Nucleus accumbens (tissue), 56 donors: ENCODE measurements at regions not wholly inside any gene's neighbourhood (a gene's known extent, or its start where the extent isn't known, plus 50 kb on each side); places are given as distances from the start of the nearest gene placed in this dataset.
A peak's percentile ranks its signal among the peaks of the same experiment; 100 is the strongest.

Experiments
- DNase-seq, 56 donors: peaks; one replicate each; lab custom pipeline; 2025; lab: John Stamatoyannopoulos, UW

- no peak for DNase-seq
Measured at GRCh38 chr1:209491496-209491895, 92.0 kb upstream of the CAMK1G start.

DNA sequence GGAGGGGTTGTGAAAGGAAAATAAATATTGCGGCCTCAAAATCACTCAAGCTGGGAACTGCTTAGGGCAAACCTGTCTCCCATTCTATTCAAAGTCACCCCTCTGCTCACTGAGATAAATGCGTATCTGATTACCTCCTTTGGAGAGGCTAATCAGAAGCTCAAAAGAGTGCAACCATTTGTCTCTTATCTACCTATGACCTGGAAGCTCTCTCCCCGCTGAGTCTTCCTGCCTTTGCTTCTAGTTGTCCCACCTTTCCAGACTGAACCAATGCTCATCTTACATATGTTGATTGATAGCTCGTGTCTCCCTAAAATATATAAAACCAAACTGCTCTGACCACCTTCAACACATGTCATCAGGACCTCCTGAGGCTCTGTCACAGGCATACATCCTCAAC lies 91.6 kb upstream of the CAMK1G start:
- no peak for DNase-seq

DNA sequence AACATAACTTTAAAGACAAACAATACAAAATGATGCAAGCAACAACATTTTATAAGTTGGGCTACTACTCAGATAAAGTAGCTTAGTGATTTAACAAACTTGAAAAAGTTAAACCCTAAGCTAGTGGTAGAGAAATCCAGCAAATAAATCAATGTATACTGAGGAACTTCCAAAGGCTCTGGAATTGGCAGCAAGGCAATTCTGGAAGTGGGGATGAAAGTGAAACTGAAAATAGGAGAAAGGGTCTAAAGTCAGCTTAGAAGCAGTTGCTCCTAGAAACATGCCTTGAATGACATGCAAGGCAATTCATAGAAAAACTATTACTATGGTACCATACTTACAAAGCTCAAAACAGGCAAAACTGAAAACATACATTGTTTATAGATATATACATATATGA lies 90.0 kb upstream of the CAMK1G start:
- DNase-seq, result no peak

- DNase-seq, result no peak
Measured at GRCh38 chr1:209497729-209498128, 85.8 kb upstream of the CAMK1G start.

- DNase-seq, result no peak
Measured at GRCh38 chr1:209500993-209501392, 82.5 kb upstream of the CAMK1G start.

- DNase-seq, result no peak
Measured at GRCh38 chr1:209503196-209503595, 80.3 kb upstream of the CAMK1G start.

GRCh38 chr1:209504571-209504970 lies 78.9 kb upstream of the CAMK1G start:
- DNase-seq, result no peak

DNA sequence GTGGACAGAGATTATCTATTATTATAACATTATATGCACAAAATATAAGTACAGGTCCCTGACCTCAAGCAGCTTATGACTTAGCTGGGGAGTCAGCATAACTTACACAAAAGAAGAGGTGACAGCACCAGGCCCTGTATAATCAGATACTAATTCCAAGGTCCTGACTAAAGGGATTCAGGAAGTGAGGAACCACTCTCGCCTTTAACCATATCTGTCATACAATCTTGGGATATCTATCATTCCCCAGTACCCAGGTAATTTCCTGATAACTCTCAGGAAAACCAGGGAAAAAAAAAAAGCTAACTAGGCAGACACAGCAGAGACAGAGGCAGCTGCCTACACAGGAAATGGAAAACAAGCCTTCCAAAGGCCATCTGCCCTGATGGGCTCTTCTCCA lies 78.5 kb upstream of the CAMK1G start:
- DNase-seq, result no peak

DNA sequence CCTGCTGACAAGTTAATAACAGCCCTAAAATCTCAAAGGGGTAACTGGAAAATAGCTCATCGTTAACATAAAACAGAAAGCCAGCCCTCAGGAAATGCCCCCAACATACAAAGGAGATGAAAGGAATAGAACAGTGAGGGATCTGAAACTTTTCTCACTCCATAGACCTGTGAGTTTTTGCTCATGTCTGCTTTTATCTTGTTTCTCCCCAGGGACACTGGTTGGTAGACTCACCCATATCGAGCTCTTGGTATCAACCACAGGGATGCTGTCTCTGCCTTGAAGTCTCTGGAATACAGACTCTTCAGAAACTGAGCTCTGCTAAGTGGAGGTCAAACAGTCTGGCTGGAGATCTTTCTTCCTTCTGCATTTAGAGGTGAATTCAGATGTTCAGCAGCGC lies 77.4 kb upstream of the CAMK1G start:
- no peak for DNase-seq

DNA sequence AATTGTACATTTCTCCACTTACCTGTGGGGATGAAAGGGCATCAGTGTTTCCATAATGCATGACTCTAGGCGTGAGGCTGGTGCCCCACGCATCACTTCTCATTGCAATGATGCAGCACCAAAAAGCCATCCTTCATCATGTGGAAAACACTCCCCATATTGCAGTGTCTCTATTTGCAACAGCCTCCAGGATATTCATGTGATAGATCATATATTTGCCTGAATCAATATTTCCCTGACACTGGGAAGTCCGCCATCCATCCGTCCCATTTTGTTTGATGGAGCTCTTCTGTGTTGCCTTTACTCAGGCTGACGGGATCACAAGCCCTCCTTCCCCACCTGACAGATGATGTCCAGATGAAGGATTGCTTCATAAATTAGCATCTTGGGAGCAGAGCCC lies 74.5 kb upstream of the CAMK1G start:
- DNase-seq, result no peak

GRCh38 chr1:209510063-209510462 lies 73.5 kb upstream of the CAMK1G start:
- DNase-seq, result no peak

- no peak for DNase-seq
Measured at GRCh38 chr1:209511169-209511568, 72.3 kb upstream of the CAMK1G start.

- DNase-seq, result no peak
Measured at GRCh38 chr1:209512821-209513220, 70.7 kb upstream of the CAMK1G start.

DNA sequence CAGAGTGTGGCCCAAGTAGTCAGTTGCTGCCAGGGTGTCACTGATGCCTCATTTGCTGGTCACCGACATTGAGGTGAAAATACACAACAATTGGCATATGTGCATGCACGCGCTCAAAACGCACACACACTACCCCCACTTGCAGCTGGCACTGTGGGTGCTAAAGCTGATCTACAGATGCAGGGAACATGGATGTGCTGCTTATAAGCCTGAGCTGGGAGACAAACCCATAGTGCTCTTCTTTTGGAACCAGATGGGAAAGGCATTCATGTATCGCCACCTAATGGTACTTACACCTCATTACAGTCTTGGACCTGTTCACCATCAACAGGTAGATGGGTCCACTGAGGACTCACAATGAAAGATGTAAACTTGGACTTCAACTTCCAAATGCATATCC lies 70.3 kb upstream of the CAMK1G start:
- DNase-seq, result peak in 1 of 56 donors; percentile 4

GRCh38 chr1:209516771-209517680 lies 66.5 kb upstream of the CAMK1G start:
- no peak for DNase-seq

- no peak for DNase-seq
Measured at GRCh38 chr1:209517681-209518050, 65.8 kb upstream of the CAMK1G start.

- no peak for DNase-seq
Measured at GRCh38 chr1:209519786-209520185, 63.7 kb upstream of the CAMK1G start.

DNA sequence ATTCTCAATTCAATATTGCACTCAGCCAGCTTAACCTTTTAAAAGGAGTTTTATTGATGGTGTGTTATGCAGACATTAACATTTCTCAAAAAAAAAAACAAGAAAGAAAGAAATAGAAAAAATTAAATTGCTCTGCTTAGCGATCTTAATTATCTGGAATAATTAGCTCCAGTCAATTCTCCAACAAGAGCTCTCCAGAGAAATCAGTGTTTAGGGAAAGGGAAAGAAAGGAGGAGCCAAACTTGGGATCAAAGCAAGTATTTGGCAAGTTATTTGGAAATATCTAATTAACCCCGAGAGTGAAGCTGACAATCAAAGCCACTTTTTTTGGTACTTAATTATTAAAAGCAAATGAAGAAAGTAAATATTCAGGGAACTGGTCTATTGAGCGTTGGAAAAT lies 60.7 kb upstream of the CAMK1G start:
- no peak for DNase-seq

DNA sequence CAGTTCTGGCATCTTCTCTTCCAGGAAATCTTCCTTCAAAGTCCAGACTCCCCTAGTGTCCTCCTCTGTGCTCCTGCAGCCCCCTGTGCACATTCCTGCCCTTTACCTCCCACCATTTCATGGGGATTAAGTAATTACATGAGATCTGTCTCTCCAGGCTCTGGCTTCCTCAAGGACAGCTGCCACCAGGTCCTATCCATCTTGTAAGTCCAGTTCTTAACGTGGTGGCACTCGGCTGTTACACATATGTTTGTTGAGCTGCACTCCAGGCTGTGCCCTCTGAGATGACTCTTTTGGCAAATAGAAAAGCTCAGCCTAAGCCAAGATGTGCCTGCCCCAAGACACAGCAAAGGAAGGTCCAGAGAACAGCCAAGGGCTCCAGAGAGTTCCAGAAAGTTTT lies 57.4 kb upstream of the CAMK1G start:
- DNase-seq, result no peak

DNA sequence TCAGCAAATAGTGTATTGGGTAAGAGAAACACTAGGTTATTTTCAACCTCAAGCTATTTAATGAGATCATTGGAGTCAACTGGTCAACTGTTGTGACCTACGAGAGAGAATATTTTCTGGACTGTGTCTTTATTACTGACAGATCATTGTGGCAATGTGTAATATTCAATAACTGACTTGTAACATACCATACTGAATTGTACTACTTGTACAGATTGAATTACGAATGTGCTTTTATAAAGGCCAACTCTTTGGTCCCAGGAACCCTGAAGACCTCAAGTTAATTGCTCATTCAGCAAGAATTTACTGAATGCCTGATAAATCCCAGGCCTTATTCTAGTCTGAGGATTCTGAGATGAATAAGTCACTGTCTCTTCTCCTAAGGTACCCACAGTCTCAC lies 56.1 kb upstream of the CAMK1G start:
- DNase-seq, result no peak

- DNase-seq, result no peak
Measured at GRCh38 chr1:209527993-209528717, 55.4 kb upstream of the CAMK1G start.

DNA sequence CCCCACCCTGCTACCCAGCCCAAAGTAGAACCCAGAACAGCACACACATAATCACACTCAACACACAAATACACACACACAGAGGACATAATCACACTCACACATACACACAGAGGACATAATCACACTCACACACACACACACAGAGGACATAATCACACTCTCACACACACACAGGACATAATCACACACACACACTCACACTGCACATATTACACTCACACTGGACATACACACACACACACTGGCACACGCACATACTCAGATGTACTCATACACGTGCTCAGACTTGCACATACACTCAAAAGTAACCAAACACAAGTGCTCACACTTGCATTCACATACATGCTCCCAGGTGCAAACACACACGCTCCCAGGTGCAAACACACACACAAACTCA lies 54.3 kb upstream of the CAMK1G start:
- DNase-seq, result no peak
